SK-N-SH treated with all-trans-retinoic acid at 6 μM for 48 hours (cell line): ENCODE measurements at regions not wholly inside any gene's neighbourhood (a gene's known extent, or its start where the extent isn't known, plus 50 kb on each side); places are given as distances from the start of the nearest gene placed in this dataset.

Experiments used
- ATAC-seq: fragments of 200-7000 bp; cut with Tn5 transposase; 3 replicates; pipeline ENCODE4 v1.9.1; 2020; ENCODE audit warnings: mild to moderate bottlenecking, moderate library complexity
- CSDC2 ChIP-seq: fragments of 250-450 bp; sonication (Bioruptor Pico); IDR thresholded peaks from 2 replicates; pipeline ENCODE4 v1.5.0; 2020; ENCODE audit warnings: mild to moderate bottlenecking, moderate library complexity
- ESRRG ChIP-seq: fragments of 250-450 bp; sonication (Bioruptor Pico); IDR thresholded peaks from 2 replicates; pipeline ENCODE4 v1.6.1; 2021; ENCODE audit warnings: mild to moderate bottlenecking
- GLIS3 ChIP-seq: fragments of 250-450 bp; sonication (Bioruptor Pico); IDR thresholded peaks from 2 replicates; pipeline ENCODE4 v1.5.0; 2020; ENCODE audit warnings: mild to moderate bottlenecking, moderate library complexity
- ISL1 ChIP-seq: fragments of 250-450 bp; sonication (Bioruptor Pico); IDR thresholded peaks from 2 replicates; pipeline ENCODE4 v2.1.2; 2022; ENCODE audit warnings: mild to moderate bottlenecking, moderate library complexity
- OSR1 ChIP-seq: fragments of 250-450 bp; sonication (Bioruptor Pico); IDR thresholded peaks from 2 replicates; pipeline ENCODE4 v1.8.0; 2022; ENCODE audit warnings: moderate library complexity, mild to moderate bottlenecking, inconsistent platforms
- PPARA ChIP-seq: fragments of 250-450 bp; sonication (Bioruptor Pico); IDR thresholded peaks from 2 replicates; pipeline ENCODE4 v1.5.0; 2020; ENCODE audit warnings: mild to moderate bottlenecking, borderline replicate concordance
- RARB ChIP-seq: fragments of 250-450 bp; sonication (Bioruptor Pico); IDR thresholded peaks from 2 replicates; pipeline ENCODE4 v1.8.0; 2021; ENCODE audit warnings: mild to moderate bottlenecking, moderate library complexity
- SNAI2 ChIP-seq: fragments of 250-450 bp; sonication (Bioruptor Pico); IDR thresholded peaks from 2 replicates; pipeline ENCODE4 v1.5.0; 2020; ENCODE audit warnings: mild to moderate bottlenecking, moderate library complexity
- TCF4 ChIP-seq: fragments of 250-450 bp; sonication (Bioruptor Pico); IDR thresholded peaks from 2 replicates; pipeline ENCODE4 v1.8.0; 2021; ENCODE audit warnings: mild to moderate bottlenecking, moderate library complexity, borderline replicate concordance
- TOX ChIP-seq: fragments of 250-450 bp; sonication (Bioruptor Pico); IDR thresholded peaks from 2 replicates; pipeline ENCODE4 v1.8.0; 2021; ENCODE audit warnings: mild to moderate bottlenecking, moderate library complexity, borderline replicate concordance
- ZC3H10 ChIP-seq: fragments of 250-450 bp; sonication (Bioruptor Pico); IDR thresholded peaks from 2 replicates; pipeline ENCODE4 v1.5.1; 2021; ENCODE audit warnings: mild to moderate bottlenecking, moderate library complexity
- ZFP3 ChIP-seq: fragments of 250-450 bp; sonication (Bioruptor Pico); IDR thresholded peaks from 2 replicates; pipeline ENCODE4 v1.5.0; 2020; ENCODE audit warnings: mild to moderate bottlenecking, moderate library complexity
- ZFP30 ChIP-seq: fragments of 450-650 bp; formaldehyde crosslinking; IDR thresholded peaks from 2 replicates; pipeline ENCODE4 v1.5.0; 2022; ENCODE audit warnings: mild to moderate bottlenecking, moderate library complexity
- ZNF8 ChIP-seq: fragments of 450-650 bp; formaldehyde crosslinking; IDR thresholded peaks from 2 replicates; pipeline ENCODE4 v1.5.0; 2020; ENCODE audit warnings: mild to moderate bottlenecking, moderate library complexity
- TF ChIP-seq, protein P1 (sequence below): fragments of 250-450 bp; sonication (Bioruptor Pico); IDR thresholded peaks from 2 replicates; pipeline ENCODE4 v1.5.1; 2021; ENCODE audit warnings: mild to moderate bottlenecking, moderate library complexity
- TF ChIP-seq, protein P2 (sequence below): fragments of 250-450 bp; sonication (Bioruptor Pico); IDR thresholded peaks from 2 replicates; pipeline ENCODE4 v1.5.0; 2020; ENCODE audit warnings: mild to moderate bottlenecking, moderate library complexity
- TF ChIP-seq, protein P3 (sequence below): fragments of 250-450 bp; sonication (Bioruptor Pico); IDR thresholded peaks from 2 replicates; pipeline ENCODE4 v1.8.0; 2021; ENCODE audit warnings: low read depth, mild to moderate bottlenecking, moderate library complexity, borderline replicate concordance
- TF ChIP-seq, protein P4 (sequence below): fragments of 250-450 bp; sonication (Bioruptor Pico); IDR thresholded peaks from 2 replicates; pipeline ENCODE4 v1.5.1; 2020; ENCODE audit warnings: low read depth, mild to moderate bottlenecking, moderate library complexity
- TF ChIP-seq, protein P5 (sequence below): fragments of 250-450 bp; sonication (Bioruptor Pico); IDR thresholded peaks from 2 replicates; pipeline ENCODE4 v1.8.0; 2020; ENCODE audit warnings: mild to moderate bottlenecking, moderate library complexity, borderline replicate concordance

DNA sequence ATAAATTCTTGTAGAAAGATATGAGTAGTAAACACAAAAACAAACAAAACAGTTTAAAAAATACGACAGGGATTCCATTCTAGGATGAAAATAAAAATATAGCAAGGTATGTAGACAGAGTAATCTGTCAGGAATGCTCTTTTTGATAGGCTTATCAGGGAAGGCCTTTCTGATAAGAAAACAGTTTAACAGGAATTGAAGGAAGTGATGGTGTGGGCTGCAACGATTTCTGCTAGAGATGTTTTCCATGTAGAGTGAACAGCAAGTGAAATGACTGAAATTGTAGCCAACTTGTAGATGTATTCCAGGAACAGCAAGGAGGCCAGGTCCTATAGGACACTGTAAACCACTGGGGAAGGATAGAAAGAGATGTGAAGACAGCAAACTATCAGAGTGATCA, 689.7 kb upstream of the GJE1 start (continued):
- no peak for TF ChIP-seq OSR1 (CRISPR knock-in tag)

DNA sequence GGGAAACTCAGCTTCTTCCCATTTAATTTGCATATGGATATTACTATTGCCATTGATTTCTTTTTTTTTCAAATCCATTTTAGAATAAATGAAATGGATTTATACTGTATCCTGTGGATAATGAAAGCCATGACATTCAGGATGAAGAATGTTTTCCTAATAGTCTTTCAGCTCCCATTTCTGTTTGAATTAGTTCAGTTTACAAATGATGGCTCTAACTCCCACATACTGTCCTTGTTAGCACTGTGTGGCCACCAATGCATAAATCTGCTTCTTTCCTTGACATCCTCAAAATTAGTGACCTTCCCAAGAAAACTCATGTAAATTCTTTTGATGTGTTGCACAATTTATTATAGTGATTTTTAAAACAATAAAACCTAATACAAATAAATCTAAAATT, 693.2 kb upstream of the GJE1 start:
- ATAC-seq = no peak
- TF ChIP-seq ZC3H10 (no peak), CSDC2 (CRISPR knock-in tag) (no peak)
- TF ChIP-seq, protein P1, sequence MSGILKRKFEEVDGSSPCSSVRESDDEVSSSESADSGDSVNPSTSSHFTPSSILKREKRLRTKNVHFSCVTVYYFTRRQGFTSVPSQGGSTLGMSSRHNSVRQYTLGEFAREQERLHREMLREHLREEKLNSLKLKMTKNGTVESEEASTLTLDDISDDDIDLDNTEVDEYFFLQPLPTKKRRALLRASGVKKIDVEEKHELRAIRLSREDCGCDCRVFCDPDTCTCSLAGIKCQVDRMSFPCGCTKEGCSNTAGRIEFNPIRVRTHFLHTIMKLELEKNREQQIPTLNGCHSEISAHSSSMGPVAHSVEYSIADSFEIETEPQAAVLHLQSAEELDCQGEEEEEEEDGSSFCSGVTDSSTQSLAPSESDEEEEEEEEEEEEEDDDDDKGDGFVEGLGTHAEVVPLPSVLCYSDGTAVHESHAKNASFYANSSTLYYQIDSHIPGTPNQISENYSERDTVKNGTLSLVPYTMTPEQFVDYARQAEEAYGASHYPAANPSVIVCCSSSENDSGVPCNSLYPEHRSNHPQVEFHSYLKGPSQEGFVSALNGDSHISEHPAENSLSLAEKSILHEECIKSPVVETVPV (CRISPR knock-in tag) = no peak

DNA sequence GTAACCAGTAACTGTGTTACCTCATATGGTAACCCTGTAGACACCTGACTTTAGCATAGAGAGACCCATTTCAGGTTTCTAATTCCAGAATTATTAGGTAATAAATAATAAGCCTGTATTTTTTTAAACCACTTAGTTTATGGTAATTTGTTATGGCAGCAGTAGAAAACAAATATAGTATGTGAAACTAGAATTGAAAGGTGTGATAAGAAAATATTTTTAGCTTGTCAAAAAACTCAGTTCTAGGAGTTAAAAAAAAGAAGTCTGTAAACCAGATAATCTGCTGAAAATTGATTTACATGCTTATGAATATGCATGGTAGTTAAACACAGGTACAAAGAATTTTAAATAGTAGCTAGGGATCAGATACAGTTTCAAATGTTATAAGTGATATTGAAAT, 695.0 kb upstream of the GJE1 start:
- TF ChIP-seq, protein P2, sequence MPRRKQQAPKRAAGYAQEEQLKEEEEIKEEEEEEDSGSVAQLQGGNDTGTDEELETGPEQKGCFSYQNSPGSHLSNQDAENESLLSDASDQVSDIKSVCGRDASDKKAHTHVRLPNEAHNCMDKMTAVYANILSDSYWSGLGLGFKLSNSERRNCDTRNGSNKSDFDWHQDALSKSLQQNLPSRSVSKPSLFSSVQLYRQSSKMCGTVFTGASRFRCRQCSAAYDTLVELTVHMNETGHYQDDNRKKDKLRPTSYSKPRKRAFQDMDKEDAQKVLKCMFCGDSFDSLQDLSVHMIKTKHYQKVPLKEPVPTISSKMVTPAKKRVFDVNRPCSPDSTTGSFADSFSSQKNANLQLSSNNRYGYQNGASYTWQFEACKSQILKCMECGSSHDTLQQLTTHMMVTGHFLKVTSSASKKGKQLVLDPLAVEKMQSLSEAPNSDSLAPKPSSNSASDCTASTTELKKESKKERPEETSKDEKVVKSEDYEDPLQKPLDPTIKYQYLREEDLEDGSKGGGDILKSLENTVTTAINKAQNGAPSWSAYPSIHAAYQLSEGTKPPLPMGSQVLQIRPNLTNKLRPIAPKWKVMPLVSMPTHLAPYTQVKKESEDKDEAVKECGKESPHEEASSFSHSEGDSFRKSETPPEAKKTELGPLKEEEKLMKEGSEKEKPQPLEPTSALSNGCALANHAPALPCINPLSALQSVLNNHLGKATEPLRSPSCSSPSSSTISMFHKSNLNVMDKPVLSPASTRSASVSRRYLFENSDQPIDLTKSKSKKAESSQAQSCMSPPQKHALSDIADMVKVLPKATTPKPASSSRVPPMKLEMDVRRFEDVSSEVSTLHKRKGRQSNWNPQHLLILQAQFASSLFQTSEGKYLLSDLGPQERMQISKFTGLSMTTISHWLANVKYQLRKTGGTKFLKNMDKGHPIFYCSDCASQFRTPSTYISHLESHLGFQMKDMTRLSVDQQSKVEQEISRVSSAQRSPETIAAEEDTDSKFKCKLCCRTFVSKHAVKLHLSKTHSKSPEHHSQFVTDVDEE = no peak
- TF ChIP-seq, protein P3, sequence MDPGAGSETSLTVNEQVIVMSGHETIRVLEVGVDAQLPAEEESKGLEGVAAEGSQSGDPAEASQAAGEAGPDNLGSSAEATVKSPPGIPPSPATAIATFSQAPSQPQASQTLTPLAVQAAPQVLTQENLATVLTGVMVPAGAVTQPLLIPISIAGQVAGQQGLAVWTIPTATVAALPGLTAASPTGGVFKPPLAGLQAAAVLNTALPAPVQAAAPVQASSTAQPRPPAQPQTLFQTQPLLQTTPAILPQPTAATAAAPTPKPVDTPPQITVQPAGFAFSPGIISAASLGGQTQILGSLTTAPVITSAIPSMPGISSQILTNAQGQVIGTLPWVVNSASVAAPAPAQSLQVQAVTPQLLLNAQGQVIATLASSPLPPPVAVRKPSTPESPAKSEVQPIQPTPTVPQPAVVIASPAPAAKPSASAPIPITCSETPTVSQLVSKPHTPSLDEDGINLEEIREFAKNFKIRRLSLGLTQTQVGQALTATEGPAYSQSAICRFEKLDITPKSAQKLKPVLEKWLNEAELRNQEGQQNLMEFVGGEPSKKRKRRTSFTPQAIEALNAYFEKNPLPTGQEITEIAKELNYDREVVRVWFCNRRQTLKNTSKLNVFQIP (CRISPR knock-in tag) = no peak
- TF ChIP-seq GLIS3 (CRISPR knock-in tag) (no peak), TCF4 (no peak), ISL1 (CRISPR knock-in tag) (no peak), RARB (no peak), TOX (CRISPR knock-in tag) (no peak), CSDC2 (CRISPR knock-in tag) (no peak), ZNF8 (no peak), SNAI2 (CRISPR knock-in tag) (no peak), PPARA (CRISPR knock-in tag) (no peak), ZFP3 (no peak)
- TF ChIP-seq, protein P4, sequence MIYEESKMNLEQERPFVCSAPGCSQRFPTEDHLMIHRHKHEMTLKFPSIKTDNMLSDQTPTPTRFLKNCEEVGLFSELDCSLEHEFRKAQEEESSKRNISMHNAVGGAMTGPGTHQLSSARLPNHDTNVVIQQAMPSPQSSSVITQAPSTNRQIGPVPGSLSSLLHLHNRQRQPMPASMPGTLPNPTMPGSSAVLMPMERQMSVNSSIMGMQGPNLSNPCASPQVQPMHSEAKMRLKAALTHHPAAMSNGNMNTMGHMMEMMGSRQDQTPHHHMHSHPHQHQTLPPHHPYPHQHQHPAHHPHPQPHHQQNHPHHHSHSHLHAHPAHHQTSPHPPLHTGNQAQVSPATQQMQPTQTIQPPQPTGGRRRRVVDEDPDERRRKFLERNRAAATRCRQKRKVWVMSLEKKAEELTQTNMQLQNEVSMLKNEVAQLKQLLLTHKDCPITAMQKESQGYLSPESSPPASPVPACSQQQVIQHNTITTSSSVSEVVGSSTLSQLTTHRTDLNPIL (CRISPR knock-in tag) = no peak
- TF ChIP-seq, protein P5, sequence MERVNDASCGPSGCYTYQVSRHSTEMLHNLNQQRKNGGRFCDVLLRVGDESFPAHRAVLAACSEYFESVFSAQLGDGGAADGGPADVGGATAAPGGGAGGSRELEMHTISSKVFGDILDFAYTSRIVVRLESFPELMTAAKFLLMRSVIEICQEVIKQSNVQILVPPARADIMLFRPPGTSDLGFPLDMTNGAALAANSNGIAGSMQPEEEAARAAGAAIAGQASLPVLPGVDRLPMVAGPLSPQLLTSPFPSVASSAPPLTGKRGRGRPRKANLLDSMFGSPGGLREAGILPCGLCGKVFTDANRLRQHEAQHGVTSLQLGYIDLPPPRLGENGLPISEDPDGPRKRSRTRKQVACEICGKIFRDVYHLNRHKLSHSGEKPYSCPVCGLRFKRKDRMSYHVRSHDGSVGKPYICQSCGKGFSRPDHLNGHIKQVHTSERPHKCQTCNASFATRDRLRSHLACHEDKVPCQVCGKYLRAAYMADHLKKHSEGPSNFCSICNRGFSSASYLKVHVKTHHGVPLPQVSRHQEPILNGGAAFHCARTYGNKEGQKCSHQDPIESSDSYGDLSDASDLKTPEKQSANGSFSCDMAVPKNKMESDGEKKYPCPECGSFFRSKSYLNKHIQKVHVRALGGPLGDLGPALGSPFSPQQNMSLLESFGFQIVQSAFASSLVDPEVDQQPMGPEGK (CRISPR knock-in tag) = no peak
- TF ChIP-seq, protein P1 (CRISPR knock-in tag) = no peak
- no peak for ATAC-seq

DNA sequence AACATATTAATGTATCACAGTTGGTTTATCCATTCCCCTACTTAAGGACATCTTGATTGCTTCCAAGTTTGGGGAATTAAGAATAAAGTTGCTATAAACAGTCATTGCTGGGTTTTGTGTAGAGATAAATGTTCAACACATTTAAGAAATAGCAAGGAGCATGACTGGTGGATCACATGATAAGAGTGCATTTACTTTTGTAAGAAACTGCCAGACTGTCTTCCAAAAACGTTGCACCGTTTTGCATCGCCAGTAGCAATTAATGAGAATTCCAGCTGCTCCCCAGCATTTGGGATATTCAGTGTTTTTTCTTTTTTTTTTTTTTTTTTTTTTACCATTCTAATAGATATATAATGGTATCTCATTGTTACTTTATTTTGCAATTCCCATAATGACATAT, 695.7 kb upstream of the GJE1 start:
- no peak for TF ChIP-seq ZFP30 (CRISPR knock-in tag)
- no peak for TF ChIP-seq TOX (CRISPR knock-in tag)
- no peak for TF ChIP-seq RARB
- no peak for TF ChIP-seq ZC3H10
- TF ChIP-seq GLIS3 (CRISPR knock-in tag) = no peak
- no peak for TF ChIP-seq ZNF8
- TF ChIP-seq ESRRG (CRISPR knock-in tag) = no peak
- TF ChIP-seq SNAI2 (CRISPR knock-in tag) = no peak
- TF ChIP-seq CSDC2 (CRISPR knock-in tag) = no peak
- TF ChIP-seq, protein P2 = no peak
- ATAC-seq = no peak
